B cell (primary cell): ENCODE measurements at regions not wholly inside any gene's neighbourhood (a gene's known extent, or its start where the extent isn't known, plus 50 kb on each side); places are given as distances from the start of the nearest gene placed in this dataset.

Experiments
- ATAC-seq: fragments of 200-7000 bp; cut with Tn5 transposase; one replicate; pipeline ENCODE4 v1.10.0; 2021; ENCODE audit warnings: low read depth, mild to moderate bottlenecking, moderate number of reproducible peaks, moderate library complexity
- CTCF ChIA-PET: fragments of 350-600 bp; sonication (Branson Sonifier 250); formaldehyde crosslinking; loops from one replicate; lab custom pipeline; 2021; ENCODE audit warnings: antibody characterized with exemption, inconsistent platforms; lab: Charles Lee
- POLR2A ChIA-PET: fragments of 350-600 bp; sonication (Branson Sonifier 250); formaldehyde crosslinking; loops from one replicate; lab custom pipeline; 2021; ENCODE audit warnings: antibody characterized with exemption; lab: Charles Lee
- DNase-seq: peaks from one replicate; pipeline ENCODE4 v3.0.0; 2013
- H2AFZ ChIP-seq: 2 replicates; pipeline ENCODE4 v1.6.1; 2012; ENCODE audit warnings: mild to moderate bottlenecking, low read depth, low read length; ENCODE audit not compliant: insufficient read depth, poor library complexity, severe bottlenecking
- H3K27ac ChIP-seq, 2 donors: 1 replicate in 1 of 2; 2 replicates in 1 of 2; pipeline ENCODE4 v1.5.1; 2012 to 2013; ENCODE audit warnings: low read length in 2 of 2, mild to moderate bottlenecking in 2 of 2, moderate library complexity in 1 of 2
- H3K27me3 ChIP-seq, 4 experiments: fragments of 200-600 bp in 1 of 4; sonication (generic) in 1 of 4; replicated peaks in 1 of 4; 1 replicate in 2 of 4; 2 replicates in 2 of 4; pipeline versions ENCODE4 v1.6.1 to v1.7.0; 2013 to 2016; ENCODE audit warnings: low read length in 3 of 4, mild to moderate bottlenecking in 2 of 4, mixed read lengths in 1 of 4, moderate library complexity in 1 of 4; ENCODE audit not compliant: insufficient read depth in 4 of 4, control insufficient read depth in 3 of 4; ENCODE audit errors: control extremely low read depth in 1 of 4
- H3K36me3 ChIP-seq, 2 experiments: replicated peaks in 1 of 2; 1 replicate in 1 of 2; 2 replicates in 1 of 2; pipeline versions ENCODE4 v1.6.1 to v1.7.1; 2013; ENCODE audit warnings: low read length in 1 of 2; ENCODE audit not compliant: insufficient read depth in 2 of 2, control insufficient read depth in 1 of 2; ENCODE audit errors: control extremely low read depth in 1 of 2, extremely low read depth in 1 of 2
- H3K4me1 ChIP-seq, 2 donors: fragments of 200-600 bp in 1 of 2; sonication (generic) in 1 of 2; 1 replicate in 1 of 2; 2 replicates in 1 of 2; pipeline versions ENCODE4 v1.5.1 to v1.6.1; 2013 to 2017; ENCODE audit warnings: low read length in 2 of 2; ENCODE audit not compliant: control insufficient read depth in 2 of 2, insufficient read depth in 2 of 2
- H3K4me2 ChIP-seq: replicated peaks from 2 replicates; pipeline ENCODE3; 2012; ENCODE audit warnings: mild to moderate bottlenecking, low read depth, low read length; ENCODE audit not compliant: poor library complexity, severe bottlenecking
- H3K4me3 ChIP-seq, 5 experiments: fragments of 200-600 bp in 1 of 5; sonication (generic) in 1 of 5; 1 replicate in 3 of 5; 2 replicates in 2 of 5; pipeline versions ENCODE4 v1.5.1 to v1.7.0; 2011 to 2016; ENCODE audit warnings: low read length in 4 of 5, mild to moderate bottlenecking in 4 of 5, low read depth in 2 of 5, control low read depth in 1 of 5, moderate library complexity in 1 of 5; ENCODE audit not compliant: insufficient read depth in 1 of 5; ENCODE audit errors: control extremely low read depth in 1 of 5, extremely low read depth in 1 of 5
- H3K79me2 ChIP-seq: fragments of 200-600 bp; sonication (generic); one replicate; pipeline ENCODE4 v1.6.0; 2016; ENCODE audit warnings: low read length; ENCODE audit not compliant: control insufficient read depth, insufficient read depth
- H3K9ac ChIP-seq: fragments of 200-600 bp; sonication (generic); 2 replicates; pipeline ENCODE4 v1.6.1; 2017; ENCODE audit warnings: mild to moderate bottlenecking, low read length, moderate library complexity
- H3K9me3 ChIP-seq, 3 donors: one replicate each; pipeline versions ENCODE4 v1.6.1 to v1.7.1; 2013; ENCODE audit warnings: low read length in 2 of 3; ENCODE audit not compliant: control insufficient read depth in 2 of 3, insufficient read depth in 1 of 3; ENCODE audit errors: control extremely low read depth in 1 of 3
- H4K20me1 ChIP-seq: 2 replicates; pipeline ENCODE4 v1.6.0; 2012; ENCODE audit warnings: mild to moderate bottlenecking, low read length; ENCODE audit not compliant: insufficient read depth, control insufficient read depth, poor library complexity, severe bottlenecking
- H3K27ac Mint-ChIP-seq: one replicate; pipeline ENCODE4 v1.8.0; 2021; ENCODE audit warnings: mixed read lengths
- H3K27me3 Mint-ChIP-seq: one replicate; pipeline ENCODE4 v1.8.0; 2021; ENCODE audit warnings: mixed read lengths
- H3K4me1 Mint-ChIP-seq: one replicate; pipeline ENCODE4 v1.8.0; 2021; ENCODE audit warnings: mixed read lengths
- H3K4me3 Mint-ChIP-seq: one replicate; pipeline ENCODE4 v1.8.0; 2021; ENCODE audit warnings: mixed read lengths
- H3K9me3 Mint-ChIP-seq: one replicate; pipeline ENCODE4 v1.8.0; 2022; ENCODE audit warnings: mixed read lengths; ENCODE audit not compliant: insufficient read depth
- CTCF ChIP-seq: fragments of 200-600 bp; IDR thresholded peaks from one replicate; pipeline ENCODE4 v1.8.0; 2022; ENCODE audit warnings: antibody characterized with exemption, mild to moderate bottlenecking
- EZH2 ChIP-seq: IDR thresholded peaks from 2 replicates; pipeline ENCODE4 v1.6.1; 2012; ENCODE audit warnings: borderline replicate concordance, low read depth, mild to moderate bottlenecking, moderate library complexity, low read length; ENCODE audit not compliant: insufficient read depth, poor library complexity, severe bottlenecking
- WGBS: methylation state at CpG from one replicate; pipeline ENCODE4 v1.1.5; 2013; ENCODE audit warnings: missing lambda C conversion rate; ENCODE audit not compliant: insufficient coverage; 5-methylcytosine and 5-hydroxymethylcytosine counted together
- intact Hi-C: fragments of 100-400 bp; cut with micrococcal nuclease; formaldehyde crosslinking; loops from one replicate; pipeline ENCODE4 v1.10.0; 2022

GRCh38 chr1:95497566-95497965 lies 263.6 kb downstream of the RWDD3 start:
- H3K79me2 ChIP-seq, result no peaks in the 10 kb centered on the region
- H4K20me1 ChIP-seq, result no peaks in the 10 kb centered on the region
- DNase-seq, result no peak
- 100% methylated on average over 4 of the region's 4 CpGs for WGBS
- no peaks in the 10 kb centered on the region for H3K36me3 ChIP-seq
- ChIA-PET POLR2A (no interaction called here), CTCF (no interaction called here)
- ATAC-seq, result no peak
- no peak overlapping the region for H3K4me3 ChIP-seq
- H3K9ac ChIP-seq, result no peak overlapping the region
- H3K9me3 ChIP-seq, result peaks cover 0 to 3% (median 1%) of the 10 kb centered on the region in 3 donors
- no peak overlapping the region for H3K4me2 ChIP-seq
- H3K27ac Mint-ChIP-seq, result no peak overlapping the region
- TF ChIP-seq EZH2 (no peak), CTCF (no peak)
- H3K4me3 Mint-ChIP-seq, result no peak overlapping the region
- H3K4me1 Mint-ChIP-seq, result no peaks in the 10 kb centered on the region
- intact Hi-C loops, result no loop called here
- peaks cover 3% of the 10 kb centered on the region for H3K9me3 Mint-ChIP-seq
- H3K27ac ChIP-seq, result no peak overlapping the region
- H3K4me1 ChIP-seq, result no peaks in the 10 kb centered on the region
- H3K27me3 ChIP-seq, result no peaks in the 10 kb centered on the region
- H3K27me3 Mint-ChIP-seq, result no peaks in the 10 kb centered on the region
- H2AFZ ChIP-seq, result no peak overlapping the region

GRCh38 chr1:95503278-95504030 lies 269.4 kb downstream of the RWDD3 start:
- no peaks in the 10 kb centered on the region for H3K4me1 Mint-ChIP-seq
- Histone ChIP-seq H3K4me2 (no peak overlapping the region), H3K27me3 (no peaks in the 10 kb centered on the region), H3K4me1 (no peaks in the 10 kb centered on the region), H3K36me3 (no peaks in the 10 kb centered on the region), H3K27ac (no peak overlapping the region), H3K9ac (no peak overlapping the region), H3K9me3 (peaks cover 0 to 3% (median 0%) of the 10 kb centered on the region in 3 donors), H2AFZ (no peak overlapping the region), H4K20me1 (no peaks in the 10 kb centered on the region), H3K79me2 (no peaks in the 10 kb centered on the region), H3K4me3 (no peak overlapping the region)
- ATAC-seq (no peak), DNase-seq (no peak)
- 94% methylated on average over 8 of the region's 9 CpGs for WGBS
- CTCF ChIA-PET, result no interaction called here
- POLR2A ChIA-PET, result no interaction called here
- TF ChIP-seq CTCF, result no peak
- TF ChIP-seq EZH2, result no peak
- intact Hi-C loops, result no loop called here
- no peaks in the 10 kb centered on the region for H3K27me3 Mint-ChIP-seq
- H3K27ac Mint-ChIP-seq, result no peak overlapping the region
- no peak overlapping the region for H3K4me3 Mint-ChIP-seq
- H3K9me3 Mint-ChIP-seq, result peaks cover 7% of the 10 kb centered on the region
